Neural progenitor cell (in vitro differentiated cells): ENCODE measurements at regions not wholly inside any gene's neighbourhood (a gene's known extent, or its start where the extent isn't known, plus 50 kb on each side); places are given as distances from the start of the nearest gene placed in this dataset.

Experiments used
- DNase-seq: peaks from one replicate; pipeline ENCODE4 v3.0.0-alpha.2; 2016; ENCODE audit warnings: low spot score
- H2AFZ ChIP-seq: fragments of 200-600 bp; sonication (generic); replicated peaks from 2 replicates; pipeline ENCODE4 v1.6.1; 2016; ENCODE audit warnings: antibody characterized with exemption
- H3F3A ChIP-seq: fragments of 200-600 bp; sonication (generic); 2 replicates; pipeline ENCODE4 v1.6.1; 2016; ENCODE audit warnings: antibody characterized with exemption, low read depth
- H3K27ac ChIP-seq: fragments of 200-600 bp; sonication (generic); 2 replicates; pipeline ENCODE4 v1.5.1; 2016; ENCODE audit warnings: mild to moderate bottlenecking
- H3K27me3 ChIP-seq: fragments of 200-600 bp; sonication (generic); 2 replicates; pipeline ENCODE4 v1.6.1; 2016; ENCODE audit warnings: mild to moderate bottlenecking, moderate library complexity
- H3K36me3 ChIP-seq: fragments of 200-600 bp; sonication (generic); 2 replicates; pipeline ENCODE4 v1.5.1; 2016
- H3K4me1 ChIP-seq: fragments of 200-600 bp; sonication (generic); 2 replicates; pipeline ENCODE4 v1.6.1; 2016; ENCODE audit warnings: mixed run types
- H3K4me2 ChIP-seq: fragments of 200-600 bp; sonication (generic); 2 replicates; pipeline ENCODE4 v1.6.1; 2016
- H3K4me3 ChIP-seq: fragments of 200-600 bp; sonication (generic); 2 replicates; pipeline ENCODE4 v1.5.1; 2016
- H3K79me2 ChIP-seq: fragments of 200-600 bp; sonication (generic); 2 replicates; pipeline ENCODE4 v1.6.1; 2016; ENCODE audit warnings: low read depth
- H3K9ac ChIP-seq: fragments of 200-600 bp; sonication (generic); 2 replicates; pipeline ENCODE4 v1.6.1; 2016
- H3K9me3 ChIP-seq: fragments of 200-600 bp; sonication (generic); 2 replicates; pipeline ENCODE4 v1.5.1; 2016; ENCODE audit warnings: low read depth
- H4K20me1 ChIP-seq: fragments of 200-600 bp; sonication (generic); 2 replicates; pipeline ENCODE4 v1.6.1; 2016; ENCODE audit warnings: low read depth
- H3K27ac Mint-ChIP-seq: 3 replicates; pipeline ENCODE4 v1.8.0; 2021; ENCODE audit warnings: mixed read lengths
- H3K27me3 Mint-ChIP-seq: 2 replicates; pipeline ENCODE4 v1.8.0; 2022; ENCODE audit warnings: low read depth, mild to moderate bottlenecking, inconsistent platforms, moderate library complexity, mixed read lengths; ENCODE audit not compliant: insufficient read depth
- H3K36me3 Mint-ChIP-seq: 3 replicates; pipeline ENCODE4 v1.8.0; 2021; ENCODE audit warnings: mixed read lengths
- H3K4me1 Mint-ChIP-seq: 3 replicates; pipeline ENCODE4 v1.8.0; 2021; ENCODE audit warnings: mixed read lengths
- H3K4me3 Mint-ChIP-seq: 3 replicates; pipeline ENCODE4 v1.8.0; 2021; ENCODE audit warnings: mild to moderate bottlenecking, moderate library complexity, mixed read lengths
- H3K9me3 Mint-ChIP-seq: 3 replicates; pipeline ENCODE4 v1.8.0; 2020; ENCODE audit warnings: mixed read lengths
- EZH2 ChIP-seq: fragments of 200-600 bp; sonication (generic); IDR thresholded peaks from 2 replicates; pipeline ENCODE4 v1.6.1; 2017; ENCODE audit warnings: antibody characterized with exemption, mild to moderate bottlenecking, moderate library complexity
- EZH2phosphoT487 ChIP-seq: fragments of 200-600 bp; sonication (generic); IDR thresholded peaks from 2 replicates; pipeline ENCODE4 v1.6.1; 2017; ENCODE audit warnings: antibody characterized with exemption
- TF ChIP-seq, protein P1 (sequence below): fragments of 200-600 bp; sonication (generic); IDR thresholded peaks from 2 replicates; pipeline ENCODE4 v1.5.1; 2017; ENCODE audit warnings: antibody characterized with exemption, mild to moderate bottlenecking

DNA sequence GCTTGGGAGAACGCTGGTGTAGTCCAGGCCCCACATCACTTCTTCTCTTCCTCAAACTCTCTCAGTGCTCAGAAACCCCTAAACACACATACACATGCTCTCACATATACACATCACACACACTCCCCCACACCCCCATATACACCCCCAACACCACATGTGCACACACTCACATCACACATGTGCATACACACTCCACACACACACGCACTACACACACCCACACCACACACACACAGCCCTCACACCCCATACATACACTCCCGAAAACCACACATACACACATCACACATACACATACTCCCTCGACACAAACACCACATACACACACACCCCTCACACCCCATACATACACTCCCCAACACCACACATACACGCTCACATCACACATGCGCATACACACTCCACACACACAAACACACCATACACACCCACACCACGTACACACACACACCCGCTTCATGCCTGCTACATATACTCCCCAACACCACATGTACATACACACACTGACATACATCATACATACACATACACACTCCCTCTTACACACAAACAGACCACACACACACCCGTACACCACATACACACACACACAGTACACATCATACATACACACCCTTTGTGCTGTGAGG, 110.3 kb upstream of the TMEM170B start:
- Histone ChIP-seq H3K36me3 (no peaks in the 10 kb centered on the region), H3K27ac (no peak overlapping the region), H3F3A (no peaks in the 10 kb centered on the region), H3K79me2 (no peaks in the 10 kb centered on the region), H3K4me2 (no peak overlapping the region), H3K4me3 (no peak overlapping the region), H3K9ac (no peak overlapping the region), H3K9me3 (no peaks in the 10 kb centered on the region), H2AFZ (no peak overlapping the region), H4K20me1 (no peaks in the 10 kb centered on the region), H3K4me1 (peaks cover 28% of the 10 kb centered on the region), H3K27me3 (no peaks in the 10 kb centered on the region)
- H3K9me3 Mint-ChIP-seq, result no peaks in the 10 kb centered on the region
- H3K4me3 Mint-ChIP-seq, result no peak overlapping the region
- H3K27me3 Mint-ChIP-seq, result peaks cover 14% of the 10 kb centered on the region
- peaks cover 48% of the 10 kb centered on the region for H3K4me1 Mint-ChIP-seq
- DNase-seq, result no peak
- TF ChIP-seq EZH2, result no peak
- TF ChIP-seq, protein P1, sequence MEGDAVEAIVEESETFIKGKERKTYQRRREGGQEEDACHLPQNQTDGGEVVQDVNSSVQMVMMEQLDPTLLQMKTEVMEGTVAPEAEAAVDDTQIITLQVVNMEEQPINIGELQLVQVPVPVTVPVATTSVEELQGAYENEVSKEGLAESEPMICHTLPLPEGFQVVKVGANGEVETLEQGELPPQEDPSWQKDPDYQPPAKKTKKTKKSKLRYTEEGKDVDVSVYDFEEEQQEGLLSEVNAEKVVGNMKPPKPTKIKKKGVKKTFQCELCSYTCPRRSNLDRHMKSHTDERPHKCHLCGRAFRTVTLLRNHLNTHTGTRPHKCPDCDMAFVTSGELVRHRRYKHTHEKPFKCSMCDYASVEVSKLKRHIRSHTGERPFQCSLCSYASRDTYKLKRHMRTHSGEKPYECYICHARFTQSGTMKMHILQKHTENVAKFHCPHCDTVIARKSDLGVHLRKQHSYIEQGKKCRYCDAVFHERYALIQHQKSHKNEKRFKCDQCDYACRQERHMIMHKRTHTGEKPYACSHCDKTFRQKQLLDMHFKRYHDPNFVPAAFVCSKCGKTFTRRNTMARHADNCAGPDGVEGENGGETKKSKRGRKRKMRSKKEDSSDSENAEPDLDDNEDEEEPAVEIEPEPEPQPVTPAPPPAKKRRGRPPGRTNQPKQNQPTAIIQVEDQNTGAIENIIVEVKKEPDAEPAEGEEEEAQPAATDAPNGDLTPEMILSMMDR, result no peak
- no peak for TF ChIP-seq EZH2phosphoT487
- no peaks in the 10 kb centered on the region for H3K36me3 Mint-ChIP-seq
- H3K27ac Mint-ChIP-seq, result peak overlapping the region; percentile 3

DNA sequence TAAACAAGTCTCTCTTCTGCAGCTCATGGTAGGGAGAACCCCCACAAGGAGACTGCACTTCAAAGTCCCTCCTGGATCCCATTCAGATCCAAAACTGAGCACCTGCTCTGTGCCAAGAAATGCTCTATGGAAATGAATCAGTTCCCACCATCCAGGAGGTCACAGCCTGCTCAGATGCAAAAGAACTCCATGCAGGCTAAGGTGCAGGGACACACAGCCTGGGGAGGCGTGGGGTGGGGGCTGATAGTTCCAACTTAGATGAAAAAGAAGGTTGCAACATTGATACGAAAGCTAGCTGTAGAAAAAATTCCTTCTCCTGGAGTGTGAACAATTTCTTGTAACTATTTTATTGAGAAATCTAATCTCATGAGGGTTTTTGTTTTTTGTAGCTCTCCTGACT, 111.0 kb upstream of the TMEM170B start:
- H3K4me3 ChIP-seq, result no peak overlapping the region

DNA sequence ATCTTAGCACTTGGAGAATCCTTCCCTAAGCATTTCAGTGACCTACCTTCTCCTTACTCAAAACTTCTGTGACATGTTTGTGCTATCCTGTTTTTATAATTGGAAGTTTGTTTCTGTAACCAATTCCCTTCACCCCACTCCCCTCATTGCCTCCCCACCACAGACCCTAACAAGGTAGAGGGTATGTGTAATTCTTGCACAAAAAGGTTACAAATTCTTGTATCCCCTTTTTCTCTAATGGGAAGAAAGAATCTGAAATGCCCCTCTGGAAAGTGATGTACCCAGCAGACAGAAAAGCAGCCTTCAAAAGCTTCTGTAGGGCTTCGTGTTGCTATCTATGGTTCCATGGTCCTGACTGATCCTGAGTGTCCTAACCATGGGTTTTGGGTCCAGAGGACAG, 111.7 kb upstream of the TMEM170B start:
- no peak overlapping the region for H3K4me3 Mint-ChIP-seq
- no peak overlapping the region for H3K27ac ChIP-seq
- no peak overlapping the region for H3K9ac ChIP-seq
- peaks cover 42% of the 10 kb centered on the region for H3K4me1 Mint-ChIP-seq
- no peaks in the 10 kb centered on the region for H3K27me3 ChIP-seq
- peaks cover 13% of the 10 kb centered on the region for H3K27me3 Mint-ChIP-seq
- no peaks in the 10 kb centered on the region for H3K79me2 ChIP-seq
- peak overlapping the region; percentile 18 for H3K4me2 ChIP-seq
- DNase-seq, result no peak
- H3K36me3 ChIP-seq, result no peaks in the 10 kb centered on the region
- no peak for TF ChIP-seq EZH2
- no peak for TF ChIP-seq EZH2phosphoT487
- TF ChIP-seq, protein P1, result no peak
- H3K9me3 Mint-ChIP-seq, result no peaks in the 10 kb centered on the region
- no peaks in the 10 kb centered on the region for H3K9me3 ChIP-seq
- no peaks in the 10 kb centered on the region for H4K20me1 ChIP-seq
- H3K27ac Mint-ChIP-seq, result no peak overlapping the region
- no peak overlapping the region for H3K4me3 ChIP-seq
- peak overlapping the region; percentile 75 for H2AFZ ChIP-seq
- no peaks in the 10 kb centered on the region for H3F3A ChIP-seq
- H3K4me1 ChIP-seq, result peaks cover 28% of the 10 kb centered on the region
- no peaks in the 10 kb centered on the region for H3K36me3 Mint-ChIP-seq

More for the DNA sequence above, 111.0 kb upstream of the TMEM170B start:
- Histone ChIP-seq H3K79me2 (no peaks in the 10 kb centered on the region), H4K20me1 (no peaks in the 10 kb centered on the region), H3F3A (no peaks in the 10 kb centered on the region), H3K4me1 (peaks cover 28% of the 10 kb centered on the region), H3K36me3 (no peaks in the 10 kb centered on the region), H3K27me3 (no peaks in the 10 kb centered on the region), H3K4me2 (no peak overlapping the region), H3K27ac (no peak overlapping the region), H3K9me3 (no peaks in the 10 kb centered on the region), H2AFZ (no peak overlapping the region), H3K9ac (no peak overlapping the region)
- H3K9me3 Mint-ChIP-seq, result no peaks in the 10 kb centered on the region
- TF ChIP-seq, protein P1, result no peak
- TF ChIP-seq EZH2phosphoT487 (no peak), EZH2 (no peak)
- peaks cover 46% of the 10 kb centered on the region for H3K4me1 Mint-ChIP-seq
- H3K27me3 Mint-ChIP-seq, result peaks cover 16% of the 10 kb centered on the region
- no peaks in the 10 kb centered on the region for H3K36me3 Mint-ChIP-seq
- no peak for DNase-seq
- H3K27ac Mint-ChIP-seq, result peak overlapping the region; percentile 3
- no peak overlapping the region for H3K4me3 Mint-ChIP-seq
